ENCODE measurements at regions not wholly inside any gene's neighbourhood (a gene's known extent, or its start where the extent isn't known, plus 50 kb on each side); places are given as distances from the start of the nearest gene placed in this dataset.
A peak's percentile ranks its signal among the peaks of the same experiment; 100 is the strongest.

GRCh38 chr4:11730545-11730944, 301.9 kb upstream of the HS3ST1 start:
- no peak for DNase-seq

GRCh38 chr4:11729548-11729947, 300.9 kb upstream of the HS3ST1 start:
- no peak for DNase-seq

GRCh38 chr4:11727903-11728564, 299.3 kb upstream of the HS3ST1 start:
- no peak for DNase-seq

- DNase-seq: no peak
Measured at GRCh38 chr4:11724731-11725130, 296.0 kb upstream of the HS3ST1 start.

GRCh38 chr4:11722223-11722622, 293.5 kb upstream of the HS3ST1 start:
- DNase-seq: no peak

GRCh38 chr4:11720292-11720691, 291.6 kb upstream of the HS3ST1 start:
- DNase-seq: no peak

GRCh38 chr4:11719879-11720278, 291.2 kb upstream of the HS3ST1 start:
- no peak for DNase-seq

- DNase-seq: no peak
Measured at GRCh38 chr4:11715753-11716521, 287.2 kb upstream of the HS3ST1 start.

GRCh38 chr4:11710453-11711093, 281.9 kb upstream of the HS3ST1 start:
- DNase-seq: no peak

- no peak for DNase-seq
Measured at GRCh38 chr4:11704186-11704830, 275.6 kb upstream of the HS3ST1 start.

- DNase-seq: no peak
Measured at GRCh38 chr4:11702886-11703557, 274.3 kb upstream of the HS3ST1 start.

GRCh38 chr4:11701966-11702725, 273.5 kb upstream of the HS3ST1 start:
- DNase-seq: no peak

GRCh38 chr4:11700751-11701226, 272.1 kb upstream of the HS3ST1 start:
- DNase-seq: no peak

- peak; percentile 42 for DNase-seq
Measured at GRCh38 chr4:11698846-11699590, 270.3 kb upstream of the HS3ST1 start.

- no peak for DNase-seq
Measured at GRCh38 chr4:11698033-11698432, 269.3 kb upstream of the HS3ST1 start.

GRCh38 chr4:11693693-11694092, 265.0 kb upstream of the HS3ST1 start:
- no peak for DNase-seq

GRCh38 chr4:11691236-11691635, 262.5 kb upstream of the HS3ST1 start:
- no peak for DNase-seq

- DNase-seq: no peak
Measured at GRCh38 chr4:11687727-11688126, 259.0 kb upstream of the HS3ST1 start.

- no peak for DNase-seq
Measured at GRCh38 chr4:11685481-11685880, 256.8 kb upstream of the HS3ST1 start.

- DNase-seq: no peak
Measured at GRCh38 chr4:11675051-11675800, 246.5 kb upstream of the HS3ST1 start.

- no peak for DNase-seq
Measured at GRCh38 chr4:11670304-11670703, 241.6 kb upstream of the HS3ST1 start.
